MM.1S (cell line): ENCODE measurements at regions not wholly inside any gene's neighbourhood (a gene's known extent, or its start where the extent isn't known, plus 50 kb on each side); places are given as distances from the start of the nearest gene placed in this dataset.

Experiments
- DNase-seq: peaks from one replicate; pipeline ENCODE4 v3.0.0-alpha.2; 2015
- H2AFZ ChIP-seq: fragments of 300-600 bp; sonication (generic); 2 replicates; pipeline ENCODE4 v1.6.0; 2016; ENCODE audit warnings: antibody characterized with exemption, low read length
- H3F3A ChIP-seq: fragments of 300-600 bp; sonication (generic); 2 replicates; pipeline ENCODE4 v1.6.1; 2016; ENCODE audit warnings: mild to moderate bottlenecking, antibody characterized with exemption, low read length, moderate library complexity, mixed read lengths; ENCODE audit not compliant: insufficient read depth
- H3K27ac ChIP-seq: fragments of 300-600 bp; sonication (generic); 2 replicates; pipeline ENCODE4 v1.5.1; 2016; ENCODE audit warnings: mild to moderate bottlenecking, low read length
- H3K27me3 ChIP-seq: fragments of 300-600 bp; sonication (generic); replicated peaks from 2 replicates; pipeline ENCODE4 v1.6.0; 2016; ENCODE audit warnings: low read length; ENCODE audit not compliant: insufficient read depth
- H3K36me3 ChIP-seq: fragments of 300-600 bp; sonication (generic); replicated peaks from 2 replicates; pipeline ENCODE4 v1.6.1; 2016; ENCODE audit warnings: mild to moderate bottlenecking, low read length, mixed read lengths; ENCODE audit not compliant: insufficient read depth
- H3K4me1 ChIP-seq: fragments of 300-600 bp; sonication (generic); 2 replicates; pipeline ENCODE4 v1.6.1; 2016; ENCODE audit warnings: low read length, mixed read lengths
- H3K4me2 ChIP-seq: fragments of 300-600 bp; sonication (generic); 2 replicates; pipeline ENCODE4 v1.6.0; 2016; ENCODE audit warnings: low read depth, low read length
- H3K4me3 ChIP-seq: fragments of 300-600 bp; sonication (generic); 2 replicates; pipeline ENCODE4 v1.5.1; 2016; ENCODE audit warnings: low read length, mixed read lengths
- H3K79me2 ChIP-seq: fragments of 300-600 bp; sonication (generic); 2 replicates; pipeline ENCODE4 v1.6.1; 2016; ENCODE audit warnings: mixed run types, low read length, mixed read lengths
- H3K9ac ChIP-seq: fragments of 300-600 bp; sonication (generic); 2 replicates; pipeline ENCODE4 v1.6.1; 2016; ENCODE audit warnings: low read length, mixed read lengths
- H3K9me2 ChIP-seq: fragments of 300-600 bp; sonication (generic); replicated peaks from 2 replicates; pipeline ENCODE4 v1.6.1; 2016; ENCODE audit warnings: mild to moderate bottlenecking, low read length, mixed read lengths; ENCODE audit not compliant: insufficient read depth
- H3K9me3 ChIP-seq: fragments of 300-600 bp; sonication (generic); replicated peaks from 2 replicates; pipeline ENCODE4 v1.6.1; 2016; ENCODE audit warnings: mild to moderate bottlenecking, low read length, mixed read lengths; ENCODE audit not compliant: insufficient read depth
- H4K20me1 ChIP-seq: fragments of 300-600 bp; sonication (generic); 2 replicates; pipeline ENCODE4 v1.6.1; 2016; ENCODE audit warnings: mild to moderate bottlenecking, low read length, moderate library complexity, mixed read lengths; ENCODE audit not compliant: insufficient read depth
- EZH2 ChIP-seq: fragments of 300-600 bp; sonication (generic); optimal IDR thresholded peaks from 2 replicates; pipeline ENCODE3; 2017; ENCODE audit warnings: low read depth, mild to moderate bottlenecking, antibody characterized with exemption, low read length, mixed read lengths
- EZH2phosphoT487 ChIP-seq: fragments of 300-600 bp; sonication (generic); IDR thresholded peaks from 2 replicates; pipeline ENCODE4 v1.6.1; 2018; ENCODE audit warnings: antibody characterized with exemption, low read length
- TF ChIP-seq, protein P1 (sequence below): fragments of 300-600 bp; sonication (generic); IDR thresholded peaks from 2 replicates; pipeline ENCODE4 v1.5.1; 2016; ENCODE audit warnings: antibody characterized with exemption, low read length, mixed read lengths

DNA sequence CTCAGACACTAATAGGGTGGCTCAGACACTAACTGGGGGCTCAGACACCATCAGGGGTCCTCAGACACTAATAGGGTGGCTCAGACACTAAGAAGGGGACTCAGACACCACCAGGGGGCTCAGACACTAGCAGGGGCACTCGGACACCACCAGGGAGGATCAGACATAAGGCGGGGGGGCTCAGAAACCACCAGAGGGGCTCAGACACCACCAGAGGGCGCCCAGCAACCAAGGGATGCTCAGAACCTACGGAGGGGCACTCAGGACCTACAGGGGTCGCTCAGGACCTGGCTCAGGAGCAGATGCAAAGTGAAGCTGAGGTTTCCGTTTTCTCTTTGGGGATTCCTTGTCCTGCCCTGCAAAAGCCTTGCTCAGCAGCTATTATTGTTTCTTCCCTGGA lies 448.5 kb downstream of the TMEM121 start:
- Histone ChIP-seq H3K9me3 (no peaks in the 10 kb centered on the region), H3K4me1 (no peaks in the 10 kb centered on the region), H4K20me1 (no peaks in the 10 kb centered on the region), H3K9me2 (no peaks in the 10 kb centered on the region), H2AFZ (no peak overlapping the region), H3K79me2 (no peaks in the 10 kb centered on the region), H3K4me3 (no peak overlapping the region), H3K27me3 (no peaks in the 10 kb centered on the region), H3K36me3 (no peaks in the 10 kb centered on the region), H3K4me2 (no peak overlapping the region), H3K27ac (no peak overlapping the region), H3F3A (no peaks in the 10 kb centered on the region), H3K9ac (no peak overlapping the region)
- DNase-seq: no peak
- TF ChIP-seq EZH2: no peak
- TF ChIP-seq, protein P1, sequence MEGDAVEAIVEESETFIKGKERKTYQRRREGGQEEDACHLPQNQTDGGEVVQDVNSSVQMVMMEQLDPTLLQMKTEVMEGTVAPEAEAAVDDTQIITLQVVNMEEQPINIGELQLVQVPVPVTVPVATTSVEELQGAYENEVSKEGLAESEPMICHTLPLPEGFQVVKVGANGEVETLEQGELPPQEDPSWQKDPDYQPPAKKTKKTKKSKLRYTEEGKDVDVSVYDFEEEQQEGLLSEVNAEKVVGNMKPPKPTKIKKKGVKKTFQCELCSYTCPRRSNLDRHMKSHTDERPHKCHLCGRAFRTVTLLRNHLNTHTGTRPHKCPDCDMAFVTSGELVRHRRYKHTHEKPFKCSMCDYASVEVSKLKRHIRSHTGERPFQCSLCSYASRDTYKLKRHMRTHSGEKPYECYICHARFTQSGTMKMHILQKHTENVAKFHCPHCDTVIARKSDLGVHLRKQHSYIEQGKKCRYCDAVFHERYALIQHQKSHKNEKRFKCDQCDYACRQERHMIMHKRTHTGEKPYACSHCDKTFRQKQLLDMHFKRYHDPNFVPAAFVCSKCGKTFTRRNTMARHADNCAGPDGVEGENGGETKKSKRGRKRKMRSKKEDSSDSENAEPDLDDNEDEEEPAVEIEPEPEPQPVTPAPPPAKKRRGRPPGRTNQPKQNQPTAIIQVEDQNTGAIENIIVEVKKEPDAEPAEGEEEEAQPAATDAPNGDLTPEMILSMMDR: no peak
- TF ChIP-seq EZH2phosphoT487: no peak

DNA sequence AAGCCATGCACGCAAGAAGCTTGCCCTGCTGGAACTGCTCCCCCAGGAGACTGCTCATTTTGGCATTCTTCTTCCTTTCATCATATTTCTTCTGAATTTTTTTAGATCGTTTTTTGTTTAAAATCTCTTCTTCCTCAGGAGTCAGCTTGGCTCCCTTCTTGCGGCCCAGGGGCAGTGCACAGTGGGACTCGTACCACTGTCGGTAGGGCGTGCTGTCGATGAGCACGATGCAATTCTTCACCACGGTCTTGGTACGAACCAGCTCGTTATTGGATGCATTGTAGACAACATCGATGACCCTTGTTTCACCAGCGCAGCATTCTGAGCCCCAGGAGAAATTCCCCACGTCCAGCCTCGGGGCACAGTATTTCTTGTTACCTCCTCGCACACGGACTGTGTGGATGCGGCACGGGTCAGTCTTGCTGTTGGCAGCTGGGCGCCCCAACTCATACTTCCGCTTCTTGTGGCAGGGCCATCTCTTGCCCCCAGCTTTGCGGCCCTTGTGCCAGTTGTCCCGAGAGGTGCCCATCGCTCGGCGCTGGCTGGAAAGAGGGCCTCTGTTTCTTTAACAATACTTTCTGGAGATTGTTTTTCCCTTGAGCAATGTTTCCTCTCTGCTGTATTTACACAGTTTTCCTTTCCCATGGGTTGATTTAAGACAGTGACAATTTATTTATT lies 452.4 kb downstream of the TMEM121 start:
- TF ChIP-seq EZH2phosphoT487 (no peak), EZH2 (no peak)
- TF ChIP-seq, protein P1: no peak
- no peaks in the 10 kb centered on the region for H3K9me3 ChIP-seq
- no peaks in the 10 kb centered on the region for H3F3A ChIP-seq
- H3K4me1 ChIP-seq: no peaks in the 10 kb centered on the region
- H3K9ac ChIP-seq: no peak overlapping the region
- no peaks in the 10 kb centered on the region for H3K36me3 ChIP-seq
- no peak overlapping the region for H2AFZ ChIP-seq
- H3K9me2 ChIP-seq: no peaks in the 10 kb centered on the region
- no peaks in the 10 kb centered on the region for H4K20me1 ChIP-seq
- H3K27me3 ChIP-seq: no peaks in the 10 kb centered on the region
- H3K4me3 ChIP-seq: no peak overlapping the region
- H3K27ac ChIP-seq: no peak overlapping the region
- H3K79me2 ChIP-seq: no peaks in the 10 kb centered on the region
- no peak overlapping the region for H3K4me2 ChIP-seq
- DNase-seq: no peak

DNA sequence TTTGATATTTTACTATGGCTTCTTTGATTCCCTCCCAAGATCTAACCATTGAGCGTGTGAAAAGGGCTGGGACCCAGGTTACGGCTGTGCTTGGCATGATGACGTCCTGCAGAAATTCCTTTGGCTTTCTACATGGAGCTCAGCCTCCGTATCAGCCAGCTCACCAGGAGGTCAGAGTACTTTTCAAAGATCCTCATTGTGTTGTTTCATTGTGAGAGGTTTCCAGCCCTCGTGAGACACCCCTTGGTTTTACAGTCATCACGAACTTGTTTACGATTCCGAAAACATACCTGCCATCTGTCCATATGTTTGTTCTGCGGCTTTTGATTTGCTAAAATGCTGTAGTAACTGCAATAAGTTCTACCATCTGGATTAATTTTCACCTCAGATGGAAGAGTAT lies 453.1 kb downstream of the TMEM121 start:
- TF ChIP-seq EZH2: no peak
- TF ChIP-seq EZH2phosphoT487: no peak
- TF ChIP-seq, protein P1: no peak
- Histone ChIP-seq H3K79me2 (no peaks in the 10 kb centered on the region), H3K36me3 (no peaks in the 10 kb centered on the region), H2AFZ (no peak overlapping the region), H4K20me1 (no peaks in the 10 kb centered on the region), H3K9ac (no peak overlapping the region), H3K9me2 (no peaks in the 10 kb centered on the region), H3K4me3 (no peak overlapping the region), H3K4me2 (no peak overlapping the region), H3K4me1 (no peaks in the 10 kb centered on the region), H3K27ac (no peak overlapping the region), H3F3A (no peaks in the 10 kb centered on the region), H3K27me3 (no peaks in the 10 kb centered on the region), H3K9me3 (no peaks in the 10 kb centered on the region)
- DNase-seq: no peak
